ENCODE measurements at regions not wholly inside any gene's neighbourhood (a gene's known extent, or its start where the extent isn't known, plus 50 kb on each side); places are given as distances from the start of the nearest gene placed in this dataset.

DNA sequence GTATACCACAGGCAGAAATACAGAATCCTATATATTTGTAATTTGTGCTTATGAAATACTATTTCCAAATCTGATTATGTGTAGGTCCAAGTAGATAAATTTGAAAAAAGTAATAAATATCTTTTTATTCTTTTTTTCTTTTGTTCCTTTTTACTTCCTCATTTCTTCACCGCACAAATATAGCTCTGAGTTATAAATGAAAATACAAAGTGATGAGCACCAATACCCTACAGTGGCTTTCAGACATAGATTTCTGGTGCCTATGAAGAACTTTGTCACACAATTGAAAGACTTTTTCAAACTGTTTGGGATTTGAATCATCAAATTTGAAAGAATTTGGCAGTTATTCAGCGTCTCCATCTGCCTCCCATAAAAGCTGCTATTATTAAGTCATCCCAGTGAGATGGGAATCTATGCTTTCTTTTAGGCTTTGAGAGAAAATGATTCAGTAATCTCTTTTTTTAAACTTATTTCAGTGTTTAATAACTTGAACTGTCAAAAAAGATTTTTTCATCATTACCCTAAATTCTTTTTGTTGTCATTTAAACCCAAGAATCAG, 363.6 kb upstream of the GOLIM4 start:
- no peak for DNase-seq (ENCODE audit: low spot score)

DNA sequence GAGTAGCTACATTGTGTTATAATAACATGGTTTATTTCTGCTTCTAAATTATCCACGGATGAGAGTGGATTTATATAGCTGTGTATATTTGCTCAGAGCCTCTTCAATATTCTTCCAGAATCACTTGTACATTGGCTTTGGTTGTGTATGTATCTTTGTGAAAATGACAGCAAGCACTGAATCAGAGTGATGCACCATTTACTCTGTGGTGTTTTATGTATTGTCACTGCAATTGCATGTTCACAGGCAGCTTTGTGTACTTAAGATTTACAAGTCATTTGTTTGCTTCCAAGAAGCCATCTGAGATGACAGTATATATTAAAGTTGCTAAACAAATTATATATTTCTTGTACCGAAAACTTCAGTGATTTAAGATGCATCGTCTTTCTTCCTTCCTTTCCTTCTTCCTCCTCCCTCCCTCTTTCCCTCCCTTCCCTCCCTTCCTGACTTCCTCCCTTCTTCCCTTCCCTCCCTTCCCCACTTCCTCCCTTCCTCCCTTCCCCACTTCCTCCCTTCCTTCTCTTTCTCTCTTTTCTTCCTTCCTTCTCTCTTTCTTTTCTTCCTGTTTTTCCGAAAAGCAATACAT, 362.3 kb upstream of the GOLIM4 start:
- no peak for DNase-seq (ENCODE audit: low spot score)

DNA sequence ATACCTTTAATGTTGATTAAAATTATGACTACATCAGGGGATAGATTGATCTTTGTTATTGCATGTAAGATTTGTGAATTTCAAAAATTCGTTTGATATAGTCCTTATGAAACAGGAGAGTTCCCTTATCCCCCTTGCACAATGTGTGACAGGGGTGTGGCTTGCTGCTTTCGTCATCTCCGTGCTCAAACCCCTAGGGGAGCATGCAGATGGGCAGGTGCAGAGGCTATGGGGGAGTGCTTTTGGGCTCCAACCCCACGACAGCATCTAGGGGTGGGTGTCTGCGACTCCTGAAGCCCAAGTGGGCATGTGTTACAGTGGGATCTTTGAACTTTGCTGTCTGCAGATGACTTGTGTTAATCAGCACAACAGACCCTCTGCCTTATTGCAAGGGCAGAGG, 360.1 kb upstream of the GOLIM4 start:
- DNase-seq (ENCODE audit: low spot score) = no peak

DNA sequence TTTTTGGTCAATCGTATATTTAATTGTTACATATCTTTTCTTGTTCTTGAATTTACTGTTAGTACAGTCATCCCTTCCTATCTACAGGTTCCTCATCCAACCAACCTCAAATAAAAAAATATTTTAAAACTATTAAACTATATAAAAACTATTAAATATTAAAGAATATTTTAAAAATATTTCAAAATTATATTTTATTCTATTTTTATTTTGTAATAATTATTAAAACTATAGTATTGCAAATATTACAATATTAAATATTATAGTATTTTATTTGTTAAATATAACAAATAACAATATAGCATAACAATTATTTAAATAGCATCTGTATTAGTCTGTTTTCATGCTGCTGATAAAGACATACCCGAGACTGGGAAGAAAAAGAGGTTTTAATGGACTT, 357.9 kb upstream of the GOLIM4 start:
- DNase-seq (ENCODE audit: low spot score) = no peak

DNA sequence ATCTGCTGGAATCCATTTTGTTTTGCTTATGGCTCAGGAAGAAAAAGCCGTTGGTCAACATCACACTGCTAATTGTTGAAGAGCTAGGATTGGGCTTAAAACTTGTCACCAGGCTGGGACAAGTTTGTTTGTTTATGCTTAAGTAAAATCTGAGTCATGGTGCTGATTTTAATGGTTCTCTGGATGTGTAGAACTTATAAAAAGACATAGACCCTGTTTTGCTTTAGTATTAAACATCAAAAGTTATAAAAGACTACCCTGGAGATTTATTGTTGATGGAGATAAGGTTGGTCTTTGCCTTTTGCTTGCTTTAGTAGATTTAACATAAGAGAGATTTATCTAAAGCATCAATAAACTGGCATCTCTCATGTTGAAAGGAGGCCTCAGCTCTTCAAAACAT, 348.2 kb upstream of the GOLIM4 start:
- no peak for DNase-seq (ENCODE audit: low spot score)

DNA sequence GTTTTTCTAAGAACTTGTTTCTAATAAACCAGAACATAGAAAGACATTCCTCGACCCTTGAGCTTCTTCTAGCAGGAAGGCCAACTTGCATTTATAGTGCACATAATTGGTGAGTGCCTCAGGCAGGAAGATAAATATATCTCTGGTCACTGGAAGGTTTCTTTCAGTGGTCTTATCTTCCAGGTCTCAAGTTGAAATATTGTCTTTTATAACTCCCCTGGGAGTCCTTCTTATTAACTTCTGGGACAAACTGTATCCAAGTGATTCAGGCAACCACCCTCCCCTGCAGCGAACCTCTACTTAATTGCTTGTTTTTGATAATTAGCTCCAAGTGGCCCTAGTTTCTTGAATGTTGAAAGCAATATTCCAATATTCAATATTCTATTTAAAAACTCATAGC, 346.8 kb upstream of the GOLIM4 start:
- no peak for DNase-seq (ENCODE audit: low spot score)

DNA sequence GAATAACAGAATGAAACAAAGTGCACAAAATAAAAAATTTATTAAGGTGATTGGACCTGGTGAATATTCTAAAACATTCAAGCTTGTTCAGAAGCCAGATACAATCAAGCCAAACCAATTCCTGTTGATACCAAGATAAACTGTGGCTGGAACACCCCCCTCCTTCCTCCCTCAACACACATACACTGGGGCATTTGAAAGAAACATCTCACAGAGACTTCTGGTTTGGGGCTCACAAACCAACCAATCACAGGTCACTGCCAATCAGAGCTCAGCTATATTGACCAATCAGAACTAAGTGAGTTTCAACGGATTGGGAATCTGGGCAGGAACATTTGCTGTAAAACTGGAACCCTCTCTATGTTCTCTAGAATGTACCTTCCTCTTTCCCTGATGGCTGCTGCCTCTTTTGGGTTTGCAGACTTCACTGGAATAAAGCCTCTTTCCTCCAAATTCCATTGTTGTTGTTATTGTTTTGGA, 340.6 kb upstream of the GOLIM4 start:
- DNase-seq (ENCODE audit: low spot score) = no peak

DNA sequence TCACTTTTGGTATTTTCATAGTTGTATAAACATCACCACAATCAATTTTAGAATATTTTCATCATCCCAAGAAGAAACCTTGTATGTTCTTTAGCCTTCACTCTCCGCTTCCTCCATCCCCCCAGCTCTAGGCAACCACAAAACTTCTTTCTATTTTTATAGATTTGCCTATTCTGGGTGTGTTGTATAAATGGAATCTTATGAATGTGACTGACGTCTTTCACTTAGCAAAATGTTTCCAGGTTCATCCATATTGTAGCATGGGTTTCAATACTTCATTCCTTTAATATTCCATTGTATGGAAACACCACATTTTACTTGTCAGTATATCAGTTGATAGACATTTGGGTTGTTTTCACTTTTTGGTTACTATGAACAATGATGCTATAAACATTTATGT, 335.8 kb upstream of the GOLIM4 start:
- DNase-seq (ENCODE audit: low spot score) = no peak

DNA sequence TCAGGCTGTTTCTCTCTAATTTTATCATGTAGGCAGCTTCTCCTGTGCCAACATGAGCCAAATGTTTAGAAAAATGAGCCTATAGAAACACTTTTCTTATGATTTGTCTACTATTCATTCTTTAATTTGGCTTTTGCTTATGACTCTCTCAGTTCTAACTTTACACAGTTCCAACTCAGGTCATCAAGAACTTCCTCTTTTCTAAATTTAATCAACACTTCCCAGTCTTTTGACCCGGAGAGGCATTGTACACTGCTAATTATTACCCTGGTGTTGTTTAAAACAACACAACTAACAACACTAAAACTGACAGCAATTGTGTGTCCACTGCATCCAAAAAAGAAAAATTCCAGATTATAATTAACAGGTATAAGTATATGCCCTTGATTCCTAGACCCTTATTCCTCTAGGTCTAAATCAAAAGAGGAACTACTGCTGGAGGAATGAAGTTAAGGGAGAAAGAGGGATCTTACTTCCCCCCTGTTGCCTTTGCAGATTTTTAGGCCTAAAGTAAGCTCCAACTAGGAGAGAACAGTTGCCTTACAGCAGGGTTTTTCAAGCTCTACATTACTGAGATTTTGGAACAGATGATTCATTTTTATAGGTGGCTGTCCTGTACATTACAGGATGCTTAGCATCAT, 332.2 kb upstream of the GOLIM4 start:
- DNase-seq (ENCODE audit: low spot score) = no peak

DNA sequence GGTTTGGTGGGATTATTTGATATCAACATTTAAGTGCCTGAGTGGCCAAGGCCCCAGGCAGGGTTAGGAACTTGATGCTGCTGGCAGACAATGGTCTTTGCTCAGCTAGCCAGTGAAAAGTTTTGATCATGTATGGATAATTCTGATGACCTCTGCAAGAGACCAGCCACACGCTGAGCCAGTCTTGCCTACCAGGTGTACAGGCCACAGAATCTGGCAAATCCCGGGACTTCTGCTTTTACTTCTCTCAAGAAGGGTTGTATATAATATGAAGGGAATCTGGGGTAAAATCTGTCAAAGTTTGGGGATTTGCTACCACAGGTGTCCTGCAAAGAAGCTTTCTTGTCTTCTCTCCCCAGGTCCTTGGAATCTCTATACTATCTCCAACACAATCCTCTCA, 331.4 kb upstream of the GOLIM4 start:
- DNase-seq (ENCODE audit: low spot score) = no peak

DNA sequence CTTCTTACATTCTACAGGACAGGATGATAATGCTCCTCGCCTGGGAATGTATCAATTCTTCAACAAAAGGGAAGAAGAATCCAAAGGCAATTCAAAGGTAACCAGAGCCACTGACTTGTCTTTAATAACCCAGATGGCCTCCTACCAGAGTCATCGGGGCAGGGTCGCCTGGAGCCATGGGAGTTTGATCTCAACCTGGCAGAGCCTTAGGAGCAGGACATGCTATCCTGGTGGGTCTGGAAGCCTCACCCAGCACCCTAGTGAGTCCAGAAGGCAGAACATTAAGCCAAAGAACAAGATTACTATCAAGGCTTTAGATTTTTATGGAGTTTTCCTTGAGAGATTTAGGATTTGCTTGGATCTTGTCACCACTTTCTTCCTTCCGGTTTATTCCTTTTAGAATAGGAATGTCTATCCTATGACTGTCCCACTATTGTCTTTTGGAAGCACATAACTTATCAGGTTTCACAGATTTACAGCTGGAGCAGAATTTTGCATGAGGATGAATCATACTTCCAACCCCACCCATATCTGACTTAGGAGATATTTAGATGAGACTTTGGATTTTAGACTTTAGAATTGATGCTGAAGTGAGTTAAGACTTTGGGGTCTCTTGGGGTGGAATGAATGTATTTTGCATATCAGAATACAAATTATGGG, 330.3 kb upstream of the GOLIM4 start:
- DNase-seq (ENCODE audit: low spot score) = no peak

DNA sequence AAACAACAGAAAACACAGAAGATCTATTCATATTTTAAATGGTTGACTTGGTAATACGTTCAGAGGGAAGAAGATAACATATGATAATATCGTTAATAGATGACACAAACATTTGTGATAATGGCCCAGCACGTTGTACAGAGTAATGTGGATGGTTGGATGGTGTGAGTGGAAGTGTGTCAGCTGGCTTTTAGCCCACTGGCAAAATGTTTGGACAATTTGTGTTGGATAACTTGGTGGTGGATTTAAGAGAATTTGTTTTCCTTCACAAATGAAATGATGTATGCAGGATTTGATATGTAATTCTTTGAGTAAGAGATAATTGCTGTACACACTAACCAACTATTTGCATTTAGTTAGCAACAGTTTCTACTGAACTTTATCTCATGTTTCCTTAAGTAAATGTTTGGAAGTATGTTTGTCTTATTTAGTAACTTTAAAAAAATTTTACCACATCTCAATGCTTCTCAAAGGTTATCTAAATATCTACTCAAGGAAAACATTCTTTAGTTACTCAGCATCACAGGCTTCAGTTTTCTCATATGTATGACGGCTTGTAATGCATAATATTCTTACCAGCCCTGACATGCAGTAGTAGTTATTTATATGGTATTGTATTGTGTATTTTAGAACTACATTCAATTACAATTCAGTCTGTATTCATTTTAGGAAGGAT, 328.5 kb upstream of the GOLIM4 start:
- no peak for DNase-seq (ENCODE audit: low spot score)

DNA sequence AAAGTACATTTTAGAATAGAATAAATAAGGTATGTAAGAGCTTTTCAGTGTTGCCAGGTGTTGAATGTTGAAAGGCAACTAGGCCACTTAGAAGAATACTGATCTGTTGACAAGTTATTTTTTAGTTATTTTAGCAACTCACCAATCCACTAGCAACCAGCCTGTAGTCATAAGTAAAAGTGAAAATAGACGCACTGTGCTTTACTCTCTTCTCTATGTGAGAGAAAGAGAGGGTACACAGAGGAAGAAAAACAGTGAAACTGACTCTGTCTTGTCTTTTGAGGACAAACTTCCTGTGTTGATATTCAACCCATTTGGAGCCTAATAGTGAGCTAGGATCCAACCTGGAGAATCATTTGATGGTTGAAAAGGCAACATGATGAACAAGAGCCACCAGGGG, 327.1 kb upstream of the GOLIM4 start:
- no peak for DNase-seq (ENCODE audit: low spot score)

DNA sequence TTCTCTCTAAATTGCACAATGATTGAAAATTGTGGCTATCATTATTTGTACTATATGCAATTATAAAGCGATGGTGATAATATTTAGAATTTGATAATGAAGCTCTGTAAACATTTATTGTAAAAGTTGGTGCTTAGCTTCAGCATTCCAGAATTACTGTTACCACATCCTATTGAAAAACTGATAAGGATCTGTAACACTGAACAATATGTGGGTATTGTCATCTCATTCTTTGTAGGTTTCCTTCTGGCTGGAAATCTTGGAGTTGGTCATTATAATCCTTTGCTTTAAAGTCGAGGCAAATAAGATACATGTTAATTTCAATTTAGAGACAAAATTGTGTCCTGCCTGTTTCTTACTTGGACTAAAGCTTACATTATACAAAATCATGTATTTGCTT, 323.4 kb upstream of the GOLIM4 start:
- no peak for DNase-seq (ENCODE audit: low spot score)

DNA sequence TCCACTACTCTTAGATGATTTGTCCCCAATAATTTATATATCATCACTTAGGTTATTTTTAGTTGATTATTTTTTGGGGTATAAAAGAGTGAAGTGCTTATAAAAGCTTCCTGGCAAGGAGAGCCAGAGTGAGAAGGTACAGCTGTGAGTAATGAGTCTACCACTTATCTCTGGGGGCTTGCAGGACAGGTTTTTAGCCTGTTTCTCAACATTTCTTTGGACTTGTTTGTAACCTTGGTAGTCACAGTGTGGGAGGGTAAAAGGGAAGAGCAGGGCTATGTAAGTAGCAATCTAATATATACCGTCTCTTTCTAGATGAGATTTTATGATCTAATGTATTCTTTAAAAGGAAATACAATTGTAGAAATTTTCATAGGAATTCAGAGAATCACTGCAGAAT, 321.3 kb upstream of the GOLIM4 start:
- peak; percentile 44 for DNase-seq (ENCODE audit: low spot score)

DNA sequence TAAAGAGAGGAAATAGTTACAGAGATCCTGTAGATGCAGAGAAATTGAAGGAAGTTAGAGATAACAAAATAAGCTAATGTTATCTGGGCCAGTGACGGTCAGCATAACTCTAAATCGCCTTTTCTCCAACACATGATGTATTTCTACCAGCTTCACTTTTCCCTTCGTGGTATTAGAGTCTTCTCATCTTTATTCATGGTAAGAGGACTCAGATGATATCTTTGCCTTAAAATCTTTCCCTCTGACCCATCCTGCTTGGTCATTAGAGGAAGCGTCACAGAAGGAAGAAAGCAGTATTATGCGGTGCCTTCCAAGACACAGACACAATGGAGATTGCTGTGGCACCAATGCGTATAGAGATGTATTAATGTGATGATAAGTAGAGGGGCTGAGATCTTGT, 320.7 kb upstream of the GOLIM4 start:
- no peak for DNase-seq (ENCODE audit: low spot score)

DNA sequence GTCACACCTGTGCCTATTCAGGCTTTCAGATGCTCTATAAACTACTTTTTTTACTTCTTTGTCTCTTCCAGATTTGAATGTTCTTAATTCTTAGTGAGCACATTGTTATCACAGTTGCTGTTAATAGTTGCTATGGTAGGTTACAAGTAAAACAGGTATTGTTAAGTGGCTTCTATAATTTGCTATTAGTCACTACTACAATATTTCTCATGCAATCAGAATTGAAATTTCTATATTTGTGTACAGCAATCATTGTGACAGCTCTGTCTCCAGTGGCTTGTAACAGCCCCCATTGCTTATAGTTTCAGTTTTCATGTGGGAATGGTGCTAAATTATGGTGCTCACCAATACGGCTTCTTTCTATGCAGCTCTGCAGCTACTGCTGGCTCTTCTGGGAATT, 318.4 kb upstream of the GOLIM4 start:
- DNase-seq (ENCODE audit: low spot score) = no peak

DNA sequence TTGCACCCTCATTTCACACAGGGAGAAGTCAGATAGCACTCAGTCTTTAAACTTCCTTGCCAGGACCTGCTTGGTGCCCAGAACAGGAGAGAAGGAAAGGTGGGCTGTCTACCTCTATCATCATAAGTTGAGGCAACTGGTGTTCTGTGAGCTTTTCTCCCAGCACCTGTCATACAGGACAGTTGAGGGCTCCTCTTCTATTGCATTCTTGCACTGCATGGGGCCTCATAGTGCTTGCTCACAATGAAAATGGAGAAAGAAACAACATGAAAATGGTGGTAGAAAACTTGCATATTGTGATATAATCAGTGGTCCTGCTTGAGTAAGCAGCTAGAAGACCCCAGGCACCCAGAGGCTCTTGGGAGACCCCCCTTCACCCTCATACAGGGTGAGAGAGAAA, 311.7 kb upstream of the GOLIM4 start:
- DNase-seq (ENCODE audit: low spot score) = no peak

DNA sequence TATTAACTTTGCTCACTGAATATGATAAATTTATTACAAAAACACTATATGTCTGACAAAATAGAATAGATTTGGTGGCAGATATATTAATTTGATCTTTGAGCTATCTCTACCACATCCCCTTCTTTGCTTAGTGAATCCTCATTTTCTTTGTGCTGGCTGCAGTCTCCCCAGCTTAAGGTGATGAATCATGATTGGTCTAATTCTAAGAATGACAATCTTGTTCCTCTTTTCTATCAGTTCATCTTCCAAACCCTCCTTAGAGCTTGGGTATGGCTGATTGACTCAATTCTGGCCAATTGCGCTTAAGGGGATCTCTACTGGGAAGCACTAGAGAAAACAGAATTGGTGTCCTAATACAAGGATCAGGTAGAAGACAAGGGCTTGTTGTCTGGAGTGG, 309.6 kb upstream of the GOLIM4 start:
- no peak for DNase-seq (ENCODE audit: low spot score)

DNA sequence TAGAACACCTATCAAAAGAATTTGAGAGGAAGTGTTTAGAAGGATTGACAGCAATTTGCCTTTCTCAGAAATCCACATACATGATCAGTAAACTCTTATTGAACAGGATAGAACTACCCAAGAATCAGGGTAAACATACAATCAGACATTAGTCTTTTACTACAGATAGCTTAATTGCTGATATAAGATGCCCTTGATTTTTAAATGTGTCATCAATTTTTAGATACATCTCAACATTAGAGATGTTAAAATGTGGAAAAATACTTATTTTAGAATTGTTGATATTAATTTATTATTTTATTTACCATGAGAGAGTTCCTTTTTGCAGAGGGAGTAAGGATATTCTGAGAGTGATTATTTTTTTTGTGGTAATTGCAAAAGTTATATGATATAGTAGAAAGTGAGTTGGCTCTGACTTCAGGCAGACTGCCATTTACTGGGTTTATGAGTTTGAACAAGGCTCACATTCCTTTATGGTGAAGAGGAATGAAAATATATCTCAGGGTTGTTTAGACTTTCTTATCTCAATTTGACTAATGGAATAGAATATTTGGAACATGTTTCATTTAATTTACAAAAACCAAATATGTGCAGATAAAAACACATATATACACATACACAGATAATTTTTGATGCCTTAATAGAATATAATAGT, 302.8 kb upstream of the GOLIM4 start:
- DNase-seq (ENCODE audit: low spot score) = no peak

DNA sequence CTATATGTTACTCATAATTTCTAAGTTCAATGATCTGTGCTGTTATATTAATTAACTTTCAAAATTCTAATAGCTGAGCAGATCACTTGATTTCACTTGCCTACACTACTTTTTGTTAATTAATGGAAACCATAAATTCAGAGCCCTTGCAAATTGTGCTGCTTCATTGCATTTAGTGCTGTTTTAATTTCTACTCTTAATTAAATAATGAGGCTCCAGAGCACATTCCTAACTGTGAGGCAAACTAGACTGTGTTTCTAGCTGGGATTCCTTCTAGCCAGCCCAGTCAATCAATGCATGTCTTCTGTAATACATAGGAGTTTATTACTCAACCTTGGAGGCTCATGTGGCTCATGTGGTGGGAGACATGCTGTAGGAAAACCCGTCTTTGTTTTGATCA, 301.1 kb upstream of the GOLIM4 start:
- DNase-seq (ENCODE audit: low spot score) = no peak

DNA sequence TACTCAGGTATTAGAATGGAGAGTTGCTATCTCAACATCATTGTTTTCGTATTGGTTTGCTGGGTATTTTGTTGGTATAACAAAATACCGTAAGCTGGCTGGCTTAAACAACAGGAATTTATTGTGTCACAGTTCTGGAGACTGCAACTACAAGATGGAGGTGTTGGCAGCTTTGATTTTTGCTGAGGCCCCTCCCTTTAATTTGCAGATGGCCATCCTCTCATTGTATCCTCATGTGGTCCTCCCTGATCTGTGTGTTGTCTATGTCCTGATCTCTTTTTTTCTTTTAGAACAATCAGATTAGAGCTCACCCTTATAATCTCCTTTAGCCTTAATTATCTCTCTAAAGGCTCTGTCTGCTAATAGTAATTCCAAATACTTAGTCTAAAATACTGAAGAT, 299.8 kb upstream of the GOLIM4 start:
- no peak for DNase-seq (ENCODE audit: low spot score)
